Fibroblast of villous mesenchyme (primary cell): ENCODE measurements at regions not wholly inside any gene's neighbourhood (a gene's known extent, or its start where the extent isn't known, plus 50 kb on each side); places are given as distances from the start of the nearest gene placed in this dataset.

ENCODE experiments used
- DNase-seq: peaks from one replicate; pipeline ENCODE4 v3.0.0-alpha.2; 2010; ENCODE audit warnings: low read depth
- H3K4me3 ChIP-seq: 2 replicates; pipeline ENCODE4 v1.5.1; 2011; ENCODE audit warnings: low read depth, mild to moderate bottlenecking, low read length
- CTCF ChIP-seq: IDR thresholded peaks from 2 replicates; pipeline ENCODE4 v1.5.1; 2012; ENCODE audit warnings: low read depth, mild to moderate bottlenecking, low read length; ENCODE audit not compliant: insufficient read depth

- DNase-seq, result no peak
- no peak overlapping the region for H3K4me3 ChIP-seq
- no peak for TF ChIP-seq CTCF
Observed at GRCh38 chr6:16850681-16851026, 89.4 kb upstream of the ATXN1 start.

GRCh38 chr6:16849988-16850680 is 88.9 kb upstream of the ATXN1 start:
- no peak overlapping the region for H3K4me3 ChIP-seq
- TF ChIP-seq CTCF, result no peak
- no peak for DNase-seq

- TF ChIP-seq CTCF, result no peak
- DNase-seq, result peak; percentile 69
- H3K4me3 ChIP-seq, result no peak overlapping the region
Observed at GRCh38 chr6:16849280-16849987, 88.2 kb upstream of the ATXN1 start.

- no peak overlapping the region for H3K4me3 ChIP-seq
- DNase-seq, result no peak
- TF ChIP-seq CTCF, result no peak
Observed at GRCh38 chr6:16846399-16846778, 85.1 kb upstream of the ATXN1 start.

- TF ChIP-seq CTCF, result no peak
- H3K4me3 ChIP-seq, result no peak overlapping the region
- DNase-seq, result no peak
Observed at GRCh38 chr6:16844183-16844582, 82.9 kb upstream of the ATXN1 start.

GRCh38 chr6:16842676-16843075 is 81.4 kb upstream of the ATXN1 start:
- H3K4me3 ChIP-seq, result no peak overlapping the region
- no peak for TF ChIP-seq CTCF
- no peak for DNase-seq
